GM19351 (cell line): ENCODE measurements at regions not wholly inside any gene's neighbourhood (a gene's known extent, or its start where the extent isn't known, plus 50 kb on each side); places are given as distances from the start of the nearest gene placed in this dataset.

Source experiments
- ATAC-seq: cut with Tn5 transposase; IDR thresholded peaks from one replicate; pipeline ENCODE4 v1.9.1; 2021; ENCODE audit warnings: mild to moderate bottlenecking, moderate library complexity; ENCODE audit not compliant: unreplicated experiment

GRCh38 chr9:116003397-116003796 is 150.2 kb upstream of the PAPPA start:
- ATAC-seq = no peak

- ATAC-seq = no peak
Observed at GRCh38 chr9:116005205-116005604, 148.4 kb upstream of the PAPPA start.

- ATAC-seq = no peak
Observed at GRCh38 chr9:116007824-116008223, 145.8 kb upstream of the PAPPA start.

GRCh38 chr9:116008278-116008677 is 145.3 kb upstream of the PAPPA start:
- no peak for ATAC-seq

GRCh38 chr9:116009420-116009819 is 144.2 kb upstream of the PAPPA start:
- ATAC-seq = no peak

GRCh38 chr9:116015855-116016254 is 137.7 kb upstream of the PAPPA start:
- no peak for ATAC-seq

GRCh38 chr9:116020146-116020545 is 133.4 kb upstream of the PAPPA start:
- ATAC-seq = no peak

GRCh38 chr9:116020801-116021200 is 132.8 kb upstream of the PAPPA start:
- ATAC-seq = no peak

- ATAC-seq = no peak
Observed at GRCh38 chr9:116027096-116027495, 126.5 kb upstream of the PAPPA start.

- ATAC-seq = no peak
Observed at GRCh38 chr9:116027511-116027910, 126.1 kb upstream of the PAPPA start.

- no peak for ATAC-seq
Observed at GRCh38 chr9:116027951-116028350, 125.6 kb upstream of the PAPPA start.

- no peak for ATAC-seq
Observed at GRCh38 chr9:116030517-116030916, 123.1 kb upstream of the PAPPA start.

- ATAC-seq = no peak
Observed at GRCh38 chr9:116032683-116033440, 120.7 kb upstream of the PAPPA start.

- ATAC-seq = no peak
Observed at GRCh38 chr9:116039312-116039711, 114.3 kb upstream of the PAPPA start.

GRCh38 chr9:116039893-116040292 is 113.7 kb upstream of the PAPPA start:
- ATAC-seq = no peak

- ATAC-seq = no peak
Observed at GRCh38 chr9:116042321-116042720, 111.3 kb upstream of the PAPPA start.

- ATAC-seq = no peak
Observed at GRCh38 chr9:116045083-116045482, 108.5 kb upstream of the PAPPA start.

- ATAC-seq = no peak
Observed at GRCh38 chr9:116048081-116048480, 105.5 kb upstream of the PAPPA start.

- no peak for ATAC-seq
Observed at GRCh38 chr9:116049456-116049855, 104.1 kb upstream of the PAPPA start.

GRCh38 chr9:116051528-116051927 is 102.1 kb upstream of the PAPPA start:
- ATAC-seq = no peak

- ATAC-seq = no peak
Observed at GRCh38 chr9:116055536-116055935, 98.1 kb upstream of the PAPPA start.

- ATAC-seq = no peak
Observed at GRCh38 chr9:116057371-116057770, 96.2 kb upstream of the PAPPA start.

- ATAC-seq = no peak
Observed at GRCh38 chr9:116058421-116058820, 95.2 kb upstream of the PAPPA start.
